Muscle layer of colon (tissue), 2 donors: ENCODE measurements at regions not wholly inside any gene's neighbourhood (a gene's known extent, or its start where the extent isn't known, plus 50 kb on each side); places are given as distances from the start of the nearest gene placed in this dataset.

Experiments
- H3K27ac ChIP-seq: one replicate; pipeline ENCODE4 v1.7.0; 2013; ENCODE audit warnings: low read depth, mild to moderate bottlenecking, low read length, moderate library complexity
- H3K27me3 ChIP-seq, 2 donors: one replicate each; pipeline ENCODE4 v1.7.0; 2013; ENCODE audit warnings: low read length in 2 of 2, mild to moderate bottlenecking in 2 of 2; ENCODE audit not compliant: insufficient read depth in 2 of 2, control insufficient read depth in 1 of 2
- H3K36me3 ChIP-seq: one replicate; pipeline ENCODE4 v1.7.0; 2013; ENCODE audit warnings: mild to moderate bottlenecking, low read length; ENCODE audit not compliant: insufficient read depth
- H3K4me1 ChIP-seq: one replicate; pipeline ENCODE4 v1.7.0; 2013; ENCODE audit warnings: mild to moderate bottlenecking, low read length; ENCODE audit not compliant: insufficient read depth
- H3K4me3 ChIP-seq, 2 donors: one replicate each; pipeline ENCODE4 v1.7.0; 2013; ENCODE audit warnings: low read length in 2 of 2, low read depth in 1 of 2, mild to moderate bottlenecking in 1 of 2, moderate library complexity in 1 of 2
- H3K9ac ChIP-seq: one replicate; pipeline ENCODE4 v1.7.0; 2013; ENCODE audit warnings: low read length
- H3K9me3 ChIP-seq: one replicate; pipeline ENCODE4 v1.7.0; 2013; ENCODE audit warnings: mild to moderate bottlenecking, low read length
- donor health status: abdominal sarcoma.
- donor health status: Adenocarcinoma of cecum.

GRCh38 chr21:35361988-35362387 lies 312.9 kb upstream of the RUNX1 start:
- H3K4me3 ChIP-seq = no peak overlapping the region
- H3K4me1 ChIP-seq = no peaks in the 10 kb centered on the region
- H3K27ac ChIP-seq = no peak overlapping the region
- H3K27me3 ChIP-seq = no peaks in the 10 kb centered on the region
- H3K36me3 ChIP-seq = no peaks in the 10 kb centered on the region
- no peak overlapping the region for H3K9ac ChIP-seq
- no peaks in the 10 kb centered on the region for H3K9me3 ChIP-seq

GRCh38 chr21:35360870-35361570 lies 311.9 kb upstream of the RUNX1 start:
- no peaks in the 10 kb centered on the region for H3K27me3 ChIP-seq
- no peaks in the 10 kb centered on the region for H3K36me3 ChIP-seq
- no peak overlapping the region for H3K9ac ChIP-seq
- H3K27ac ChIP-seq = no peak overlapping the region
- no peak overlapping the region for H3K4me3 ChIP-seq
- no peaks in the 10 kb centered on the region for H3K9me3 ChIP-seq
- no peaks in the 10 kb centered on the region for H3K4me1 ChIP-seq

DNA sequence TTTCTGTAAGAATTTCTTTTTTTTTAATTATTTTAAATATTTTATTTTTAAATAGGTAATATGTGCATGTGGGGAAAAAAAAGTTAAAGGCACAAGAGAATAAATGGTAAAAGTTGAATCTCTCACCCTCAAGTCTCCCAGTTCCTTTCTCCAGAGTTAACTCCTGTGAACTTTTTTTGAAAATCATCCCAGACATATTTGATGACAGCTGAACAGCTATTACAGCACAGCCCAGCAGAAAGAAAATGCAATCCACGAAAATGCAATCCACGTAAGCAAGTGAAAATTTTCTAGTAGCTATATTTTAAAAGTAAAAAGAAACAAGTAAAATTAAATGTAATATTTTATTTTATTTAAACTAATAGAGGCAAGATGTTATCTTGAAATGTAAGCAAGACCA lies 310.0 kb upstream of the RUNX1 start:
- no peak overlapping the region for H3K9ac ChIP-seq
- no peaks in the 10 kb centered on the region for H3K9me3 ChIP-seq
- no peaks in the 10 kb centered on the region for H3K36me3 ChIP-seq
- H3K27me3 ChIP-seq = no peaks in the 10 kb centered on the region
- no peak overlapping the region for H3K4me3 ChIP-seq
- no peaks in the 10 kb centered on the region for H3K4me1 ChIP-seq
- no peak overlapping the region for H3K27ac ChIP-seq

DNA sequence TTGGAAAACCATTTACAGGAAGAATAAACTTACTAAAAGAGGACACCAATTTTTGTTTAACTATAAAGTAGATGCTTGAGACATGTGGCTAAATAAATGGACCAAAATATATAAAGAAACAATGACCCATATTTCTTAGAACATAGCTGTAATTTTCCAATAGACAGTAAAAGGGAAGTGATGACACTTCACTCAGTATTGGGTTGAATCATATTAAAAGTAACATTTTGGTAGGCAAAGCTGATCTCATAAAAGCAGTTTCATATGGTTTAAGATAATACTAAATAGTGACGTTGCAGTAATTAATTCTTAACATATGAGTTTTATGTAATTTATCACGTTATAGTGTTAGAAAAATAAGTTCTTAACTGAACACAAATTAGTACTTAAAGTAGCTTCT lies 308.9 kb upstream of the RUNX1 start:
- Histone ChIP-seq H3K27me3 (no peaks in the 10 kb centered on the region), H3K4me1 (peaks cover 2% of the 10 kb centered on the region), H3K4me3 (no peak overlapping the region), H3K36me3 (no peaks in the 10 kb centered on the region), H3K9me3 (no peaks in the 10 kb centered on the region), H3K27ac (no peak overlapping the region), H3K9ac (no peak overlapping the region)

- Histone ChIP-seq H3K27me3 (no peaks in the 10 kb centered on the region), H3K4me1 (peaks cover 10% of the 10 kb centered on the region), H3K27ac (no peak overlapping the region)
These were observed 308.1 kb upstream of the RUNX1 start for GRCh38 chr21:35357041-35357780.

DNA sequence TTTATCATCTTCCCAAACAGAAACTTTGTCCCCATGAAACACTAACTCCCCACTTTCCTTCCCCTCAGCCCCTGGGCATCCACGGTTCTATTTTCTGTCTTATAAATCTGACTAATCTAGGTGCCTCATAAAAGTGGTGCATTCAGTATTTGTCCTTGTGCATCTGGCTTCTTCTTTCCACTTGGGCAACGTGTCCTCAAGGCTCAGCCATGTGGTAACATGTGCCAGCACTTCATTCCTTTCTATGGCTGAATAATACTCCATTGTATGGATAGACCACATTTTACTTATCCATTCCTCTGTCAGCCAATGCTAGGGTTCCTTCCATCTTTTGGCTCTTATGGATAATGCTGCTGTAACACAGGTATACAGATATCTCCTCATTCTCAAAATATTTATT lies 305.0 kb upstream of the RUNX1 start:
- H3K9me3 ChIP-seq = no peaks in the 10 kb centered on the region
- peaks cover 11% of the 10 kb centered on the region for H3K4me1 ChIP-seq
- H3K4me3 ChIP-seq = no peak overlapping the region
- H3K9ac ChIP-seq = no peak overlapping the region
- H3K27ac ChIP-seq = no peak overlapping the region
- H3K36me3 ChIP-seq = no peaks in the 10 kb centered on the region
- H3K27me3 ChIP-seq = no peaks in the 10 kb centered on the region

More at GRCh38 chr21:35357041-35357780, 308.1 kb upstream of the RUNX1 start:
- Histone ChIP-seq H3K9me3 (no peaks in the 10 kb centered on the region), H3K36me3 (no peaks in the 10 kb centered on the region), H3K9ac (no peak overlapping the region), H3K4me3 (no peak overlapping the region)

DNA sequence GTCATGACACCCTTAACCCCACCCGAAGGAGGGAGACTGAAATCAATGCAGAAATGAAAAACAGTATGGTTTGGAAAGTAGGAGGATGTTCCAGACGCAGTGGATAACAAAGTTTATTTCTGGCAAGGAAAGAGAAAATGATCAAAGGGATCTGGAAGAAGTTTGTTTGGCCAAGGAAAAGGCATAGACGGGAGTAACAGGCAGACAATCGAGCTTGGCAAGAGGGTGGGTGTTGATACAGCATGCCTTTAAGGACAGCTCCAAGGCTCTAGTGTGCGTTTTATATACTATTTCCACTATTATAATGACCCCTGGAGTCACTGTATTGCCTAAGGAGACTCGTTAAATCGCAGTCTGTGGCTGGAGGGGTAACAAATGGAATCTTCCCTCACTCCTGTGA lies 303.7 kb upstream of the RUNX1 start:
- no peak overlapping the region for H3K27ac ChIP-seq
- H3K9me3 ChIP-seq = no peaks in the 10 kb centered on the region
- no peak overlapping the region for H3K9ac ChIP-seq

GRCh38 chr21:35352066-35352770 lies 303.1 kb upstream of the RUNX1 start:
- Histone ChIP-seq H3K9me3 (no peaks in the 10 kb centered on the region), H3K27ac (no peak overlapping the region), H3K4me3 (no peak overlapping the region), H3K27me3 (no peaks in the 10 kb centered on the region), H3K36me3 (no peaks in the 10 kb centered on the region), H3K9ac (no peak overlapping the region), H3K4me1 (peaks cover 11% of the 10 kb centered on the region)

More for the DNA sequence above, 303.7 kb upstream of the RUNX1 start:
- Histone ChIP-seq H3K27me3 (no peaks in the 10 kb centered on the region), H3K36me3 (no peaks in the 10 kb centered on the region), H3K4me1 (peaks cover 11% of the 10 kb centered on the region), H3K4me3 (no peak overlapping the region)

DNA sequence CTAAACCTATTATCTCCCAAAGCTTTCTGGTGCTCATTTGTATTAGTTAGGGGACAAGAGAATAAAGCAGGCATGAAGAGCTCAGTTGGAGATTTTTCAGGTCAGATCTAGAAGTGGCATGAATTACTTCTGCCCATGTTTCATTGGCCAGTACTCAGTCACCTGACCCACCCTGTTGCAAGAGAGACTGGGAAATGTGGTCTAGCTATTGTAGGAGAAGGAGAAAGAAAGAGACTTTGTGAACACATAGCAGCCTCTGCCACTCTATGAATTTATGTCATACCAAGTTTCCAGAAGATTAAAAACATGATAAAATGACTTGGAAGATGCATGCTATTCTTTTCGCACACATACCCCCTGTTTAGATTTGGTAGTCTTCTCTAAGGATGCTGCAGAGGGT lies 302.3 kb upstream of the RUNX1 start:
- no peaks in the 10 kb centered on the region for H3K27me3 ChIP-seq
- peaks cover 11% of the 10 kb centered on the region for H3K4me1 ChIP-seq
- H3K9ac ChIP-seq = no peak overlapping the region
- H3K4me3 ChIP-seq = no peak overlapping the region
- no peaks in the 10 kb centered on the region for H3K36me3 ChIP-seq
- H3K9me3 ChIP-seq = no peaks in the 10 kb centered on the region
- H3K27ac ChIP-seq = no peak overlapping the region

GRCh38 chr21:35350965-35351364 lies 301.9 kb upstream of the RUNX1 start:
- H3K27ac ChIP-seq = no peak overlapping the region
- no peak overlapping the region for H3K4me3 ChIP-seq
- H3K4me1 ChIP-seq = peaks cover 11% of the 10 kb centered on the region
- H3K9ac ChIP-seq = no peak overlapping the region
- H3K27me3 ChIP-seq = no peaks in the 10 kb centered on the region
- H3K9me3 ChIP-seq = no peaks in the 10 kb centered on the region
- H3K36me3 ChIP-seq = no peaks in the 10 kb centered on the region

DNA sequence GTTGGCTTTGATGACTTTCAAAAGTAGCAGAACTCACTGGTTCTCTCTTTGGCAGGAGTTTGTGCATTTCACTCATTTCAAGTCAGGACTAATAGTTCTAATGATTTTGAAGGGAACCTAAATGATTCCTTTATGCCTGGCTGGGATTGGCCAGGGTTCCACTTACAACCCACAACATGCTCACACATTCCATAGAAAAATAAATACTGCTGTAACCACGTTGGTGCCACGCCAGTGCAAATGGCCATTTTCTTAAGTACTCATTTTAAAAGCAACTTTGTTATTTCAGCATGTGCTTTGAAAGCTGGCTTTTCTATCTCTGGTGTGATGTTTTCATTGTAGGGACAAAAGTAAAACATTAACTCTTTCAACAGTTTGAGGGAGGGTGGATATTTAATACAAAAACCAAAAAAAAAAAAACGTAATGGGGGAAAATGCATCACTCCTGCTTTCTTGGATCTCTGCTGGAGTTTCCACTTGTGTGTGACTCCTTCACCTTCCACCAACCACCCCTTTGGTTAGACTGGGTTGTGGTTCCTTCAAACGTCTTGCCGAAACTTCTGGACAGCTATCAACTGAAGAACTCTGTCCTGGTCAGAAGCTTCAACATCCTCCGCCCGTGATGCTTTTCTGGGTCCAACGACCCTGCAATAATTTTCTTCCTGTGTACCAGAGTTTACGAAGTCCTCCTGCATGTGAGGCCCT lies 300.4 kb upstream of the RUNX1 start:
- Histone ChIP-seq H3K9ac (no peak overlapping the region), H3K4me1 (peaks cover 11% of the 10 kb centered on the region), H3K9me3 (no peaks in the 10 kb centered on the region), H3K27me3 (no peaks in the 10 kb centered on the region), H3K36me3 (no peaks in the 10 kb centered on the region), H3K4me3 (no peak overlapping the region), H3K27ac (no peak overlapping the region)
